HCT116 (cell line): ENCODE measurements at regions not wholly inside any gene's neighbourhood (a gene's known extent, or its start where the extent isn't known, plus 50 kb on each side); places are given as distances from the start of the nearest gene placed in this dataset.

Experiments used
- ATF3 ChIP-seq: IDR thresholded peaks from 2 replicates; pipeline ENCODE4 v1.6.1; 2012
- CTCF ChIP-seq, 3 experiments: fragments of 200-600 bp in 1 of 3; sonication (generic) in 1 of 3; IDR thresholded peaks in 2 of 3; conservative IDR thresholded peaks in 1 of 3; 2 replicates each; pipeline ENCODE4 v1.5.1; 2012 to 2017; ENCODE audit warnings: low read depth in 2 of 3, low read length in 2 of 3, antibody characterized with exemption in 1 of 3, borderline replicate concordance in 1 of 3, control low read depth in 1 of 3, mild to moderate bottlenecking in 1 of 3, mixed read lengths in 1 of 3, mixed run types in 1 of 3, moderate library complexity in 1 of 3; ENCODE audit not compliant: insufficient read depth in 1 of 3
- EGR1 ChIP-seq: IDR thresholded peaks from 2 replicates; pipeline ENCODE4 v1.6.1; 2012; ENCODE audit warnings: low read depth
- EZH2 ChIP-seq: fragments of 200-600 bp; sonication (generic); IDR thresholded peaks from 2 replicates; pipeline ENCODE4 v1.6.1; 2017; ENCODE audit warnings: antibody characterized with exemption, mixed run types
- MAX ChIP-seq: IDR thresholded peaks from 2 replicates; pipeline ENCODE4 v1.6.1; 2012
- RAD21 ChIP-seq: IDR thresholded peaks from 2 replicates; pipeline ENCODE4 v1.6.1; 2012; ENCODE audit warnings: low read depth, mild to moderate bottlenecking
- SRF ChIP-seq: IDR thresholded peaks from 2 replicates; pipeline ENCODE4 v1.6.1; 2012; ENCODE audit warnings: low read depth

GRCh38 chr14:84209031-84209430 is 1320.9 kb upstream of the FLRT2 start:
- TF ChIP-seq RAD21, result no peak
- TF ChIP-seq EZH2, result no peak
- no peak for TF ChIP-seq EGR1
- no peak for TF ChIP-seq CTCF (IDR thresholded peaks at IDR 0.05 in 2 of 3, conservative IDR thresholded peaks at IDR 0.05 in 1 of 3; ENCODE audit: borderline replicate concordance in 1 of 3, insufficient read depth in 1 of 3, low read depth in 2 of 3, low read length in 2 of 3)
- no peak for TF ChIP-seq MAX
- no peak for TF ChIP-seq ATF3
- TF ChIP-seq SRF, result no peak
